NCI-H460 (cell line): ENCODE measurements at regions not wholly inside any gene's neighbourhood (a gene's known extent, or its start where the extent isn't known, plus 50 kb on each side); places are given as distances from the start of the nearest gene placed in this dataset.

ENCODE experiments used
- DNase-seq: peaks from one replicate; pipeline ENCODE4 v3.0.0-alpha.2; 2016; ENCODE audit warnings: low read depth; ENCODE audit errors: extremely low read depth
- small RNA-seq, 2 experiments: library from RNA; depleted of rRNA; stranded (forward); fragments of <200 nt; gene quantifications; one replicate each; pipeline ENCODE3, GENCODE V24; 2014

DNA sequence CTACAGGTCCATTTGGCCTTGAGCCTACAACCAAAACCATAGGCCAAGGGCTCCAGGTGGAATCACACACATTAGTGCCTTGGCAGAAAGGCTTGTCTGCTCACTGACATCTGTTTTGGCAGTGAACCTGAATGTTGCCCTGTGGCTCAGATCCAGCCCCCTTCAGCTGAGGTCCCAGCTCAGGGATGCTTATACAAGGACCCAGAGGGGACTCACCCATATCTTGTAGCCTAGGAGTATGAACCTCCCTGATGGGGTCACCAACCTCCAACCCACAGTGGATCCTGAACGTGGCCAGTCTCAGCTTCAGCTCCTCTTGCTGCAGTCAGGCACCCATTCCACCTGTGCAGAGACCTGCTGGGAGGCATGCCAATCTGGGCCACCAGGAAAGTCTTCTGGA is 50.8 kb upstream of the HMX1 start:
- DNase-seq: no peak

DNA sequence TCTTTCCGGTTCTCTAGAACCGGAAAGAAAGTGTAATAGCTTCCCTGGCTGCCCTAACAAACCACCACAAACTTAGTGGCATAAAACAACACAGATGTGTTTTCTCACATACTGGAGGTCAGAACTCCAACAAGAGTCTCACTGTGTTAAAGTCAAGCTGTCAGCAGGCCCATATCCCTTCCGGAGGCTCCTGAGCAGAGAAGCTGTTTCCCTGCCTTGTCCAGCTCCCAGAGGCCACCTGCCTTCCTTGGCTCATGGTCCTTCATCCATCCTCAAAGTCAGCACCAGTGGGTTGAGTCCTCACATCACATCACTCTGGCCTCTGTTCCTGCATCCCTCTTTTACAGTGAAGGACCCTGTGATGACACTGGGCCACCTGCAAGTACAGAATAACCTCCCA is 49.8 kb upstream of the HMX1 start:
- DNase-seq: no peak

Small RNA genes lying in the stretch of these regions (small RNA-seq; reads per million reads assigned to genes)
- 0 reads per million in 2 experiments for gene SNRPCP16
